SU-DHL-6 (cell line): ENCODE measurements at regions not wholly inside any gene's neighbourhood (a gene's known extent, or its start where the extent isn't known, plus 50 kb on each side); places are given as distances from the start of the nearest gene placed in this dataset.

Source experiments
- H2AFZ ChIP-seq: fragments of 200-600 bp; sonication (generic); 2 replicates; pipeline ENCODE4 v1.6.1; 2014; ENCODE audit warnings: low read depth, mild to moderate bottlenecking, moderate library complexity, mixed read lengths, antibody characterized with exemption, low read length; ENCODE audit not compliant: severe bottlenecking
- H3F3A ChIP-seq: fragments of 200-600 bp; shearing (Covaris generic); 2 replicates; pipeline ENCODE4 v1.6.0; 2016; ENCODE audit warnings: antibody characterized with exemption, mild to moderate bottlenecking; ENCODE audit not compliant: insufficient read depth
- H3K27ac ChIP-seq: fragments of 200-600 bp; sonication (generic); 2 replicates; pipeline ENCODE4 v1.5.1; 2016; ENCODE audit warnings: low read depth, mild to moderate bottlenecking, low read length, moderate library complexity, mixed read lengths
- H3K27me3 ChIP-seq: fragments of 200-600 bp; sonication (generic), shearing (Covaris generic); 2 replicates; pipeline ENCODE4 v1.6.0; 2014; ENCODE audit warnings: mild to moderate bottlenecking, low read length
- H3K36me3 ChIP-seq: fragments of 200-600 bp; sonication (generic); 2 replicates; pipeline ENCODE4 v1.6.1; 2014; ENCODE audit warnings: mild to moderate bottlenecking, low read length, mixed read lengths
- H3K4me2 ChIP-seq: fragments of 300-600, 200-600 bp; shearing (Covaris generic), sonication (generic); 2 replicates; pipeline ENCODE4 v1.6.0; 2014; ENCODE audit warnings: low read length, low read depth, mild to moderate bottlenecking; ENCODE audit not compliant: poor library complexity, severe bottlenecking
- H3K4me3 ChIP-seq: fragments of 200-600 bp; sonication (generic); 2 replicates; pipeline ENCODE4 v1.5.1; 2014; ENCODE audit warnings: antibody characterized with exemption, low read length, mild to moderate bottlenecking, mixed read lengths; ENCODE audit not compliant: insufficient read depth, poor library complexity, severe bottlenecking
- H3K79me2 ChIP-seq: fragments of 200-600 bp; sonication (generic); 2 replicates; pipeline ENCODE4 v1.6.1; 2014; ENCODE audit warnings: mild to moderate bottlenecking, low read length, moderate library complexity; ENCODE audit not compliant: insufficient read depth
- H3K9ac ChIP-seq: fragments of 200-600 bp; sonication (generic); 2 replicates; pipeline ENCODE4 v1.7.0; 2014; ENCODE audit warnings: mild to moderate bottlenecking, low read length
- H3K9me2 ChIP-seq: fragments of 200-600 bp; sonication (generic); replicated peaks from 2 replicates; pipeline ENCODE4 v1.6.1; 2014; ENCODE audit warnings: low read length; ENCODE audit not compliant: insufficient read depth
- H3K9me3 ChIP-seq: fragments of 200-600 bp; sonication (generic); 2 replicates; pipeline ENCODE4 v1.6.1; 2014; ENCODE audit warnings: low read length, mixed read lengths; ENCODE audit not compliant: insufficient read depth
- H4K20me1 ChIP-seq: fragments of 200-600 bp; sonication (generic); 2 replicates; pipeline ENCODE4 v1.6.1; 2014; ENCODE audit warnings: low read depth, mild to moderate bottlenecking, antibody characterized with exemption, low read length, moderate library complexity, mixed read lengths
- EZH2phosphoT487 ChIP-seq: fragments of 200-600 bp; sonication (generic), shearing (Covaris generic); conservative IDR thresholded peaks from 2 replicates; pipeline ENCODE4 v1.6.1; 2018; ENCODE audit warnings: mild to moderate bottlenecking, antibody characterized with exemption, low read length, moderate library complexity, mixed read lengths
- TF ChIP-seq, protein P1 (sequence below): fragments of 200-600 bp; sonication (generic); IDR thresholded peaks from one replicate; pipeline ENCODE4 v1.5.1; 2017; ENCODE audit warnings: antibody characterized with exemption, mild to moderate bottlenecking, low read length, moderate library complexity; ENCODE audit not compliant: insufficient read depth, poor library complexity, severe bottlenecking

DNA sequence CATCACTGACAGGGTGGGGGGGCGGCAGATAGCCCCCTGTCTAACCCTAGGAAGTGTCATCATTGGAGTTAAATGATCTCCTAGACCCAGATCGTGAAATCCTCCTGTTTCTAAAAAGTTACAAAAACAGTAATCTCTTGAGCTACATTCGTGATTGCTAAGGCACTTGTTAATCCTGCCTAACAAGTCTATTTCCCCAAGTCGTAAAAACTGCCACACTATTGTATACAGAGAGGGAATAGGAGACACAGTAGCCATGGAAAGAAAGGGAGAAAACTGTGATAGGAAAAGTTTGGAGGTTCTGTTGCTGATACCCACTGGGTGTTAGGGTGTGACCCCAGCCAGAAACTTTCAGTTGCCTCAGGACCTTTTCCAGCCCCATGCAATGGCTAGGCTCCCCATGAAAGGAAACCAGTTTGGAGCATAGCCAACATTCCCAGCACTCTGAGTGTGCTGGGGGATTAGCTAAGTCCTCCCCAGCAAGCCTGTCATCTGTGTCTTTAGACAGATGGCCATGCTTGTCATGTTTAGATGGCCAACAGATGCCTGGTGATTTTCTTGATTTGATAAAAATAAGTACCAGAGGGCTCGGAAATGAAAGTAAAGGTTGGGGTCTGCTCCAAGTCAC is 63.3 kb upstream of the ANXA10 start:
- no peaks in the 10 kb centered on the region for H3K9me2 ChIP-seq
- no peaks in the 10 kb centered on the region for H4K20me1 ChIP-seq
- H3K36me3 ChIP-seq = no peaks in the 10 kb centered on the region
- TF ChIP-seq, protein P1, sequence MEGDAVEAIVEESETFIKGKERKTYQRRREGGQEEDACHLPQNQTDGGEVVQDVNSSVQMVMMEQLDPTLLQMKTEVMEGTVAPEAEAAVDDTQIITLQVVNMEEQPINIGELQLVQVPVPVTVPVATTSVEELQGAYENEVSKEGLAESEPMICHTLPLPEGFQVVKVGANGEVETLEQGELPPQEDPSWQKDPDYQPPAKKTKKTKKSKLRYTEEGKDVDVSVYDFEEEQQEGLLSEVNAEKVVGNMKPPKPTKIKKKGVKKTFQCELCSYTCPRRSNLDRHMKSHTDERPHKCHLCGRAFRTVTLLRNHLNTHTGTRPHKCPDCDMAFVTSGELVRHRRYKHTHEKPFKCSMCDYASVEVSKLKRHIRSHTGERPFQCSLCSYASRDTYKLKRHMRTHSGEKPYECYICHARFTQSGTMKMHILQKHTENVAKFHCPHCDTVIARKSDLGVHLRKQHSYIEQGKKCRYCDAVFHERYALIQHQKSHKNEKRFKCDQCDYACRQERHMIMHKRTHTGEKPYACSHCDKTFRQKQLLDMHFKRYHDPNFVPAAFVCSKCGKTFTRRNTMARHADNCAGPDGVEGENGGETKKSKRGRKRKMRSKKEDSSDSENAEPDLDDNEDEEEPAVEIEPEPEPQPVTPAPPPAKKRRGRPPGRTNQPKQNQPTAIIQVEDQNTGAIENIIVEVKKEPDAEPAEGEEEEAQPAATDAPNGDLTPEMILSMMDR = no peak
- TF ChIP-seq EZH2phosphoT487 = no peak
- H3K79me2 ChIP-seq = no peaks in the 10 kb centered on the region
- H3K4me3 ChIP-seq = no peak overlapping the region
- no peaks in the 10 kb centered on the region for H3F3A ChIP-seq
- H3K27me3 ChIP-seq = no peaks in the 10 kb centered on the region
- no peak overlapping the region for H2AFZ ChIP-seq
- H3K4me2 ChIP-seq = no peak overlapping the region
- H3K9ac ChIP-seq = no peak overlapping the region
- no peaks in the 10 kb centered on the region for H3K9me3 ChIP-seq
- no peak overlapping the region for H3K27ac ChIP-seq

DNA sequence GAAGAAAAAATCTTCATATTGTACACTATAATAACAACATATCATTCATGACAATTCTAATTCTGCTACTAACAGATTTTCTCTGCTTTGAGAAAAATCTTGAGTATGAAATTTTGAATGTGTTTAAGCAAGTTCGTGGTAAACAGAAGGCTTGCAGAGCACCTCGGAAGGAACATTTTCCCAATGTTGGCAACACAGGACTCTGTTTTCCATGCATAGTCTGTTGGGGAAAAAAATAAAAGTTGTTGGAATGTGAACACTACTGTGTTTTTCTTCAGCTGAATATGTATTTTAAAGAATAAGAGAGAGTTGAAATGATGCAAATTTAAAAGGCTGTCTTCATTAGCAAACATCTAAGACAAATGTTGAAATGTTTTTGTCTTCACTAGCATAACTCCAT is 54.7 kb upstream of the ANXA10 start:
- Histone ChIP-seq H2AFZ (no peak overlapping the region), H3K4me3 (no peak overlapping the region), H3K9me3 (no peaks in the 10 kb centered on the region), H3K27ac (no peak overlapping the region), H3K9me2 (no peaks in the 10 kb centered on the region), H3K36me3 (no peaks in the 10 kb centered on the region), H4K20me1 (no peaks in the 10 kb centered on the region), H3F3A (no peaks in the 10 kb centered on the region), H3K9ac (no peak overlapping the region), H3K27me3 (no peaks in the 10 kb centered on the region), H3K79me2 (no peaks in the 10 kb centered on the region), H3K4me2 (no peak overlapping the region)
- TF ChIP-seq, protein P1 = no peak
- no peak for TF ChIP-seq EZH2phosphoT487

DNA sequence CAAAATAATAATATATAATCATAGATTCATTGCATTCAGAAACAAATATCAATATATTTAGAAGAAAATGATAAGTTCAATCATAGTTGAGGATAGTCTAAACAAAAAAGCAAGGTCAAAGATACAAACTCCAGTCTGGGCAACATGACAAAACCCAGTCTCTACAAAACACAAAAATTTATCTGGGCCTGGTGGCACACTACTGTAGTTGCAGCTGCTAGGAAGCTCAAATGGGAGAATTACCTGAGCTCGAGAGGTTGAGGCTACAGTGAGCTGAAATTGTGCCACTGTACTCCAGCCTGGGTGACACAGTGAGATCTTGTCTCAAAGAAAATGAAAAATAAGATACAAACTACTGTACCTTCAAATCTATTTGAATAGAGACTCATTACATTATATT is 52.7 kb upstream of the ANXA10 start:
- H3K9me3 ChIP-seq = no peaks in the 10 kb centered on the region
- no peak overlapping the region for H3K9ac ChIP-seq
- no peaks in the 10 kb centered on the region for H4K20me1 ChIP-seq
- H3K27ac ChIP-seq = no peak overlapping the region
- no peak overlapping the region for H3K4me3 ChIP-seq
- H2AFZ ChIP-seq = no peak overlapping the region
- H3K79me2 ChIP-seq = no peaks in the 10 kb centered on the region
- no peaks in the 10 kb centered on the region for H3K9me2 ChIP-seq
- no peaks in the 10 kb centered on the region for H3K36me3 ChIP-seq
- H3K27me3 ChIP-seq = no peaks in the 10 kb centered on the region
- no peak overlapping the region for H3K4me2 ChIP-seq
- no peak for TF ChIP-seq EZH2phosphoT487
- TF ChIP-seq, protein P1 = no peak
- H3F3A ChIP-seq = no peaks in the 10 kb centered on the region
